ENCODE measurements at regions not wholly inside any gene's neighbourhood (a gene's known extent, or its start where the extent isn't known, plus 50 kb on each side); places are given as distances from the start of the nearest gene placed in this dataset.

- POLR2A ChIA-PET: no interaction called here
- intact Hi-C loops (cut with micrococcal nuclease; ENCODE audit: unreplicated experiment): loop anchor here (5.0 to 10.0 kb wide), 3 partner anchors 347 to 1640 kb away; no protein-coding TSS in a partner anchor
- FAIRE-seq: no peak
- Histone ChIP-seq H3K4me3 (no peak overlapping the region), H3K9me3 (replicated peaks; ENCODE audit: control insufficient read depth, insufficient read depth, low read length) (no peaks in the 10 kb centered on the region), H3K4me2 (ENCODE audit: control insufficient read depth, insufficient read depth) (no peak overlapping the region), H2AFZ (ENCODE audit: control insufficient read depth, low read depth, low read length) (no peak overlapping the region), H3K4me1 (ENCODE audit: control insufficient read depth, insufficient read depth, low read length) (no peaks in the 10 kb centered on the region), H3K27ac (ENCODE audit: control insufficient read depth, insufficient read depth) (no peak overlapping the region), H3K9ac (ENCODE audit: control insufficient read depth, insufficient read depth, low read length) (no peak overlapping the region), H3K36me3 (ENCODE audit: control insufficient read depth in 2 of 2, insufficient read depth in 2 of 2, low read length in 1 of 2) (no peaks in the 10 kb centered on the region), H3K79me2 (ENCODE audit: control insufficient read depth, insufficient read depth, low read length) (no peaks in the 10 kb centered on the region), H4K20me1 (ENCODE audit: control insufficient read depth, insufficient read depth) (no peaks in the 10 kb centered on the region), H3K27me3 (replicated peaks in 1 of 2; ENCODE audit: control insufficient read depth in 2 of 2, insufficient read depth in 2 of 2, low read length in 1 of 2) (no peaks in the 10 kb centered on the region)
- WGBS (ENCODE audit: insufficient coverage, insufficient replicate concordance, low lambda C conversion rate, missing lambda C conversion rate): 26% methylated on average over 7 of the region's 7 CpGs
- no TSS peak for BruUV-seq (replicated peaks)
- CTCF ChIA-PET: interaction anchor here (0.6 to 2.1 kb wide), 9 partner anchors 10 to 463 kb away, joined by 3 to 12 read pairs (median 3); no protein-coding TSS in a partner anchor
- RAD21 ChIA-PET (ENCODE audit: unreplicated experiment): interaction anchor here (1.6 kb wide), 1 partner anchor 292 kb away, joined by 4 read pairs; no protein-coding TSS in a partner anchor
- DNase-seq (ENCODE audit: low read depth, low spot score): no peak
- ATAC-seq: peak; percentile 81
- in situ Hi-C loops (cut with MboI): loop anchor here (25.0 kb wide), 1 partner anchor 1633 kb away; no protein-coding TSS in a partner anchor
- SMC1A ChIA-PET (ENCODE audit: uncharacterized antibody, unreplicated experiment): interaction anchor here (0.5 to 1.2 kb wide), 4 partner anchors 10 to 606 kb away, joined by 3 to 6 read pairs (median 4); no protein-coding TSS in a partner anchor
- no peak for TF ChIP-seq CBX5 (IDR thresholded peaks at IDR 0.05; ENCODE audit: low read depth)
- no peak for TF ChIP-seq EZH2 (IDR thresholded peaks at IDR 0.05; ENCODE audit: borderline replicate concordance, control insufficient read depth, low read depth, low read length)
- no peak for TF ChIP-seq EP300 (IDR thresholded peaks at IDR 0.05; ENCODE audit: borderline replicate concordance in 1 of 2, control insufficient read depth in 1 of 2, low read depth in 2 of 2, low read length in 2 of 2)
- TF ChIP-seq NR2C1 (IDR thresholded peaks at IDR 0.05): no peak
- TF ChIP-seq ZNF217 (IDR thresholded peaks at IDR 0.05): no peak
- no peak for TF ChIP-seq CUX1 (IDR thresholded peaks at IDR 0.05; ENCODE audit: insufficient replicate concordance, low read depth, low read length)
- 0 out of 2 replicates have a peak, but pooled peaks have one; percentile 15 for TF ChIP-seq RUNX3 (IDR thresholded peaks at IDR 0.05; ENCODE audit: low read length)
- TF ChIP-seq SMC3 (IDR thresholded peaks at IDR 0.05; ENCODE audit: borderline replicate concordance, low read length): peak; percentile 24; the same call in 1 of the 2 replicates
- TF ChIP-seq SPI1 (IDR thresholded peaks at IDR 0.05; ENCODE audit: borderline replicate concordance, insufficient read depth, low read depth, low read length): 0 out of 2 replicates have a peak, but pooled peaks have one; percentile 2
- TF ChIP-seq MTA3 (IDR thresholded peaks at IDR 0.05; ENCODE audit: borderline replicate concordance, low read length): no peak
- no peak for TF ChIP-seq NFXL1 (IDR thresholded peaks at IDR 0.05; ENCODE audit: borderline replicate concordance)
- TF ChIP-seq, protein P1, sequence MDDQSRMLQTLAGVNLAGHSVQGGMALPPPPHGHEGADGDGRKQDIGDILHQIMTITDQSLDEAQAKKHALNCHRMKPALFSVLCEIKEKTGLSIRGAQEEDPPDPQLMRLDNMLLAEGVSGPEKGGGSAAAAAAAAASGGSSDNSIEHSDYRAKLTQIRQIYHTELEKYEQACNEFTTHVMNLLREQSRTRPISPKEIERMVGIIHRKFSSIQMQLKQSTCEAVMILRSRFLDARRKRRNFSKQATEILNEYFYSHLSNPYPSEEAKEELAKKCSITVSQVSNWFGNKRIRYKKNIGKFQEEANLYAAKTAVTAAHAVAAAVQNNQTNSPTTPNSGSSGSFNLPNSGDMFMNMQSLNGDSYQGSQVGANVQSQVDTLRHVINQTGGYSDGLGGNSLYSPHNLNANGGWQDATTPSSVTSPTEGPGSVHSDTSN (IDR thresholded peaks at IDR 0.05; ENCODE audit: insufficient replicate concordance, low read depth, low read length): no peak
- TF ChIP-seq HDAC2 (IDR thresholded peaks at IDR 0.05): no peak
- TF ChIP-seq, protein P2, sequence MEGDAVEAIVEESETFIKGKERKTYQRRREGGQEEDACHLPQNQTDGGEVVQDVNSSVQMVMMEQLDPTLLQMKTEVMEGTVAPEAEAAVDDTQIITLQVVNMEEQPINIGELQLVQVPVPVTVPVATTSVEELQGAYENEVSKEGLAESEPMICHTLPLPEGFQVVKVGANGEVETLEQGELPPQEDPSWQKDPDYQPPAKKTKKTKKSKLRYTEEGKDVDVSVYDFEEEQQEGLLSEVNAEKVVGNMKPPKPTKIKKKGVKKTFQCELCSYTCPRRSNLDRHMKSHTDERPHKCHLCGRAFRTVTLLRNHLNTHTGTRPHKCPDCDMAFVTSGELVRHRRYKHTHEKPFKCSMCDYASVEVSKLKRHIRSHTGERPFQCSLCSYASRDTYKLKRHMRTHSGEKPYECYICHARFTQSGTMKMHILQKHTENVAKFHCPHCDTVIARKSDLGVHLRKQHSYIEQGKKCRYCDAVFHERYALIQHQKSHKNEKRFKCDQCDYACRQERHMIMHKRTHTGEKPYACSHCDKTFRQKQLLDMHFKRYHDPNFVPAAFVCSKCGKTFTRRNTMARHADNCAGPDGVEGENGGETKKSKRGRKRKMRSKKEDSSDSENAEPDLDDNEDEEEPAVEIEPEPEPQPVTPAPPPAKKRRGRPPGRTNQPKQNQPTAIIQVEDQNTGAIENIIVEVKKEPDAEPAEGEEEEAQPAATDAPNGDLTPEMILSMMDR (IDR thresholded peaks at IDR 0.05 in 2 of 3, conservative IDR thresholded peaks at IDR 0.05 in 1 of 3; ENCODE audit: control insufficient read depth in 2 of 3, extremely low read depth in 1 of 3, insufficient read depth in 1 of 3, low read depth in 3 of 3, low read length in 3 of 3): peak; percentile 30 to 35 (median 32); a peak in 4 of 6 replicates
- TF ChIP-seq RAD21 (IDR thresholded peaks at IDR 0.05; ENCODE audit: insufficient read depth, low read depth, low read length): peak; percentile 20; the same call in 1 of the 2 replicates
Measured at GRCh38 chr3:161854232-161854771, 357.7 kb downstream of the OTOL1 start.
